Astrocyte (in vitro differentiated cells and primary cell): ENCODE measurements at regions not wholly inside any gene's neighbourhood (a gene's known extent, or its start where the extent isn't known, plus 50 kb on each side); places are given as distances from the start of the nearest gene placed in this dataset.

Source experiments
- EZH2 ChIP-seq: IDR thresholded peaks from 2 replicates; pipeline ENCODE4 v1.6.1; 2012; ENCODE audit warnings: mild to moderate bottlenecking, low read length, inconsistent platforms; ENCODE audit not compliant: insufficient read depth
- TF ChIP-seq, protein P1 (sequence below): IDR thresholded peaks from 2 replicates; pipeline ENCODE4 v1.5.1; 2011; ENCODE audit warnings: low read depth, mild to moderate bottlenecking, inconsistent platforms, low read length, moderate library complexity; ENCODE audit not compliant: insufficient read depth

GRCh38 chr10:6743291-6743849 lies 163.3 kb upstream of the PRKCQ start:
- TF ChIP-seq, protein P1, sequence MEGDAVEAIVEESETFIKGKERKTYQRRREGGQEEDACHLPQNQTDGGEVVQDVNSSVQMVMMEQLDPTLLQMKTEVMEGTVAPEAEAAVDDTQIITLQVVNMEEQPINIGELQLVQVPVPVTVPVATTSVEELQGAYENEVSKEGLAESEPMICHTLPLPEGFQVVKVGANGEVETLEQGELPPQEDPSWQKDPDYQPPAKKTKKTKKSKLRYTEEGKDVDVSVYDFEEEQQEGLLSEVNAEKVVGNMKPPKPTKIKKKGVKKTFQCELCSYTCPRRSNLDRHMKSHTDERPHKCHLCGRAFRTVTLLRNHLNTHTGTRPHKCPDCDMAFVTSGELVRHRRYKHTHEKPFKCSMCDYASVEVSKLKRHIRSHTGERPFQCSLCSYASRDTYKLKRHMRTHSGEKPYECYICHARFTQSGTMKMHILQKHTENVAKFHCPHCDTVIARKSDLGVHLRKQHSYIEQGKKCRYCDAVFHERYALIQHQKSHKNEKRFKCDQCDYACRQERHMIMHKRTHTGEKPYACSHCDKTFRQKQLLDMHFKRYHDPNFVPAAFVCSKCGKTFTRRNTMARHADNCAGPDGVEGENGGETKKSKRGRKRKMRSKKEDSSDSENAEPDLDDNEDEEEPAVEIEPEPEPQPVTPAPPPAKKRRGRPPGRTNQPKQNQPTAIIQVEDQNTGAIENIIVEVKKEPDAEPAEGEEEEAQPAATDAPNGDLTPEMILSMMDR, result no peak
- TF ChIP-seq EZH2, result no peak
